ENCODE measurements at regions not wholly inside any gene's neighbourhood (a gene's known extent, or its start where the extent isn't known, plus 50 kb on each side); places are given as distances from the start of the nearest gene placed in this dataset.

GRCh38 chr10:3886641-3887251 lies 101.7 kb upstream of the KLF6 start:
- no peak for DNase-seq (ENCODE audit: low read depth)
- TF ChIP-seq, protein P1, sequence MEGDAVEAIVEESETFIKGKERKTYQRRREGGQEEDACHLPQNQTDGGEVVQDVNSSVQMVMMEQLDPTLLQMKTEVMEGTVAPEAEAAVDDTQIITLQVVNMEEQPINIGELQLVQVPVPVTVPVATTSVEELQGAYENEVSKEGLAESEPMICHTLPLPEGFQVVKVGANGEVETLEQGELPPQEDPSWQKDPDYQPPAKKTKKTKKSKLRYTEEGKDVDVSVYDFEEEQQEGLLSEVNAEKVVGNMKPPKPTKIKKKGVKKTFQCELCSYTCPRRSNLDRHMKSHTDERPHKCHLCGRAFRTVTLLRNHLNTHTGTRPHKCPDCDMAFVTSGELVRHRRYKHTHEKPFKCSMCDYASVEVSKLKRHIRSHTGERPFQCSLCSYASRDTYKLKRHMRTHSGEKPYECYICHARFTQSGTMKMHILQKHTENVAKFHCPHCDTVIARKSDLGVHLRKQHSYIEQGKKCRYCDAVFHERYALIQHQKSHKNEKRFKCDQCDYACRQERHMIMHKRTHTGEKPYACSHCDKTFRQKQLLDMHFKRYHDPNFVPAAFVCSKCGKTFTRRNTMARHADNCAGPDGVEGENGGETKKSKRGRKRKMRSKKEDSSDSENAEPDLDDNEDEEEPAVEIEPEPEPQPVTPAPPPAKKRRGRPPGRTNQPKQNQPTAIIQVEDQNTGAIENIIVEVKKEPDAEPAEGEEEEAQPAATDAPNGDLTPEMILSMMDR (IDR thresholded peaks at IDR 0.05; ENCODE audit: low read depth, low read length, missing control alignments), result no peak
- H3K4me3 ChIP-seq (ENCODE audit: low read depth, low read length), result no peak overlapping the region

- TF ChIP-seq, protein P1 (IDR thresholded peaks at IDR 0.05; ENCODE audit: low read depth, low read length, missing control alignments), result no peak
- H3K4me3 ChIP-seq (ENCODE audit: low read depth, low read length), result no peak overlapping the region
- no peak for DNase-seq (ENCODE audit: low read depth)
Measured at GRCh38 chr10:3886191-3886590, 101.2 kb upstream of the KLF6 start.

DNA sequence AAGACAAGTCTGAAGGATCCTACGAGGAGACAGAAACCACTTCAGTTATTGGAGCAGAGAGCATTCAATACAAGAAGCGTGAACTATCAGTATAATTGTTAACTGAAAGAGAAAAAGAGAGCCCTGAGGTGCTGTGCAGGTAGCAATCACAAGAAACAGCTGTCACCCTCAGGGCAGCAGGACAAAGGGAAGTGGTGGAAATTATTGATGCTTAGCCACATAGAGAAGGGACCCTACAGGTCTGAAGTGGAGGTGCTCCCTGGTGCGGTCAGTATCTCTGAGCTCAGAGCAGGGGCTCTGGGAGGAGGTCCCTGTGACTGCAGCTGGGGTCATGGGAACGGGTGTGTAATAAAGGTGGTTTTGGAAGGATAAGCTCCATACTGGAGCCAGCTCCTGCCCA lies 97.8 kb upstream of the KLF6 start:
- no peak for DNase-seq (ENCODE audit: low read depth)
- TF ChIP-seq, protein P1 (IDR thresholded peaks at IDR 0.05; ENCODE audit: low read depth, low read length, missing control alignments), result no peak

DNA sequence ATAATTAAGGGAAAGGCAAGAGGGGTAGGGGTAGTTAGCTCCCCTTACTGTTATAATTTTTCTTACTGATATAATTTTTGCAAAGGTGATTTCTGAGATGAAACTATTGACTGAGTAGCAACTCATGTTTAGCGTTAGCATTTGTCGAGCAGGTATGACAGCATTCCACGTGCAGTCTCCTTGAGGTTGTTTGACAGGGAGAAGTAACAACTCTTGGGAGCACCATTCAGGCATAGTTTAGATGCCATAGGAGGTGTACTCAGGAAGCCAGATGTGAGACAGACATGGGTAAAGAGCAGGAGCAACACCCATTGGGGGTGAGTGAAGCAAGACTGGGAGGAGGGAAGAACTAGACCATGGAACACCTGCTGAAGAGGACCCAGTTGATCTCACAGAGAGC lies 96.6 kb upstream of the KLF6 start:
- no peak for DNase-seq (ENCODE audit: low read depth)
- H3K4me3 ChIP-seq (ENCODE audit: low read depth, low read length), result no peak overlapping the region
- TF ChIP-seq, protein P1 (IDR thresholded peaks at IDR 0.05; ENCODE audit: low read depth, low read length, missing control alignments), result no peak

More for the DNA sequence above, 97.8 kb upstream of the KLF6 start:
- H3K4me3 ChIP-seq (ENCODE audit: low read depth, low read length), result no peak overlapping the region

GRCh38 chr10:3879073-3879472 lies 94.1 kb upstream of the KLF6 start:
- DNase-seq (ENCODE audit: low read depth), result no peak
- no peak overlapping the region for H3K4me3 ChIP-seq (ENCODE audit: low read depth, low read length)
- TF ChIP-seq, protein P1 (IDR thresholded peaks at IDR 0.05; ENCODE audit: low read depth, low read length, missing control alignments), result no peak

DNA sequence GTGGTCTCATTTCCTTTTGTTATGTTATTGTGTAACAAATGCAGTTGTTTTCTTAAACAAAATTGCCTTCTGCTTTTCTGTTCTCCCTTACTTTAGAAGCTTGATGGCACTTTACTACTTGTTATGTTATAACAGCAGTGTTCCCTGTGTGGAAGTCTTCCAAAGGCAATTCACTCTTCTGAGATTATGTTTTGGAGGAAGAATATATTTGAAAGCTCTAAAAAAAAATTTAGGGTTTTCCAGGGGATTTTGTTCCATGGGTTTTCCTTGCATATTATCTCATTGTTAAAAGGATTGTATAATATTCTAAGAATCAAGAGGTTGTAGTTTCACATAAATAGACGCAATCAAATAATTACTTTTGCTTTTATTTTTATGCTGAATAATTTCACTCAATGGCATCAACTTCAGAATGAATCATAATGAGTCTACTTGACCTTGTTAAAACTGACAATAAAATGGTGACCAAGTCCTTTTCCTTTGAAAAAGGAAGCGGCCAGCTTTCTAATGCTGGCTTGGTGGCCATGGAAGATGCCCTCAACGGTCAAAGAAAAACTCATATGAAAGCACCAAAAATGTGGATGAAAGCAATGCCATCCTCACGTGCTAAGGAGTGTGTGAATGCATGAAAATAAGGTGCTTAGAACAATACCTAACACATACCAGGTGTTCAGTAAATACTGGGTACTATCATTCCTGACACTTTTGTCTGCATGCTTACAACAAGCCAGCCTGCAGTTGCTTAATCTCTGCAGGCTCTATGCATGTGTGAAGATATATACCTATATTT lies 92.4 kb upstream of the KLF6 start:
- no peak overlapping the region for H3K4me3 ChIP-seq (ENCODE audit: low read depth, low read length)
- TF ChIP-seq, protein P1 (IDR thresholded peaks at IDR 0.05; ENCODE audit: low read depth, low read length, missing control alignments), result no peak
- DNase-seq (ENCODE audit: low read depth), result no peak

Data from GM12864 (cell line).